Adrenal gland (tissue), 9 donors: ENCODE measurements at regions not wholly inside any gene's neighbourhood (a gene's known extent, or its start where the extent isn't known, plus 50 kb on each side); places are given as distances from the start of the nearest gene placed in this dataset.
A peak's percentile ranks its signal among the peaks of the same experiment; 100 is the strongest.

ENCODE experiments used
- DNase-seq, 7 donors: peaks; one replicate each; pipeline ENCODE4 v3.0.0-alpha.2; 2019 to 2020
- H3K27ac ChIP-seq, 5 donors: fragments of 200-600 bp; sonication (generic) in 4 of 5; 1 replicate in 3 of 5; 2 replicates in 2 of 5; pipeline versions ENCODE4 v1.5.1 to v1.8.0; 2016 to 2020; ENCODE audit warnings: mild to moderate bottlenecking in 1 of 5
- H3K27me3 ChIP-seq: fragments of 200-600 bp; 2 replicates; pipeline ENCODE4 v1.8.0; 2021
- H3K36me3 ChIP-seq, 2 donors: fragments of 200-600 bp; replicated peaks in 1 of 2; 1 replicate in 1 of 2; 2 replicates in 1 of 2; pipeline versions ENCODE4 v1.5.1 to v1.8.0; 2018 to 2022
- H3K4me1 ChIP-seq, 2 donors: fragments of 200-600 bp; replicated peaks in 1 of 2; 1 replicate in 1 of 2; 2 replicates in 1 of 2; pipeline versions ENCODE4 v1.5.1 to v1.8.0; 2018 to 2021
- H3K4me3 ChIP-seq, 4 donors: fragments of 200-600 bp; sonication (generic) in 3 of 4; one replicate each; pipeline ENCODE4 v1.5.1; 2016 to 2018
- H3K9me3 ChIP-seq, 3 donors: fragments of 200-600 bp; sonication (generic) in 1 of 3; replicated peaks in 1 of 3; 1 replicate in 2 of 3; 2 replicates in 1 of 3; pipeline versions ENCODE4 v1.5.1 to v1.8.0; 2016 to 2021
- POLR2A ChIP-seq, 2 donors: fragments of 450-650 bp; IDR thresholded peaks; one replicate each; pipeline ENCODE4 v1.6.1; 2017; ENCODE audit warnings: antibody characterized with exemption in 2 of 2, mild to moderate bottlenecking in 2 of 2, moderate library complexity in 1 of 2
- whole genome bisulfite sequencing, 4 donors: extraction: QIAGEN DNeasy Blood & Tissue Kit in 2 of 4; methylation state at CpG; one replicate each; pipeline versions ENCODE4 v1.1.5 to v1.1.7; 2013 to 2017; 5-methylcytosine and 5-hydroxymethylcytosine counted together
- intact Hi-C, 2 donors: fragments of 100-400 bp; cut with DNase I; formaldehyde crosslinking; loops; one replicate each; pipeline versions ENCODE4 v1.14.1 to v1.15.0; 2022 to 2023
- TF ChIP-seq, protein P1 (sequence below), 6 experiments: fragments of 450-650 bp in 4 of 6; fragments of 200-600 bp in 2 of 6; sonication (generic) in 1 of 6; IDR thresholded peaks; 1 replicate in 5 of 6; 2 replicates in 1 of 6; pipeline versions ENCODE4 v1.5.1 to v1.8.0; 2016 to 2021; ENCODE audit warnings: antibody characterized with exemption in 6 of 6, mild to moderate bottlenecking in 2 of 6, moderate library complexity in 1 of 6
- donor health status: healthy with polysubstance abuse.
- donor health status: Bipolar disorder and iron deficiency.
- donor health status: DM: yes; HTN: yes; CAD: no.
- donor health status: DM: no; HTN: no; CAD: no.
- donor health status: DM: no; HTN: no; CAD: no.

DNA sequence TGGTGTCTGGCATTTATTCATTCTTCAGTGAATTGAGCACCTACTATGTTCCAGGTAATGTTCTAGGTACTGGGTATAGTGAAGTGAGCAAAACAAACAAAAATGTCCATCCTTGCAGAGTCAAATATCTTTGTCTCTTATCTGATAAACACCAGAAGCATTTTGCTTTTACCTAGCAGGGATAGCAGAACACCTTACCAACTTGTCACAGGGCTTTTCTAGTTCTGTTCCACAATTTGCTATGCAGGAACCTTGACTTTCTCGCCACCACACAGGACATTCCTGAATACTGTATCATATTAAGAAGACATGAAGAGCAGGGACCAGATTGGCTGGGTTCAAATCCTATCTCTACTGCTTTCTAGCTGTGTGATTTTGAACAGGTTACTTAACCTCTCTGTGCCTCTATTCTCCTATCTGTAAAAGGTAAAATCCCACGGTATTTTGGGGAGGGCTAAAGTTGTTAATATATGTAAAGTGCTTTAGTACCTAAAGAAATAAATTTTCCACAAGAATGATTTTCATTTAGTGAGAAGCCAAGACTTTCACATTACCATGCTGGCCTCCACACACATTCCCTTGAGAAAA is 214.5 kb upstream of the S100G start:
- 73 to 93% (median 85%) methylated on average over 2 of the region's 2 CpGs for WGBS, 4 donors
- Histone ChIP-seq H3K27me3 (no peaks in the 10 kb centered on the region), H3K4me1 (no peaks in the 10 kb centered on the region)

DNA sequence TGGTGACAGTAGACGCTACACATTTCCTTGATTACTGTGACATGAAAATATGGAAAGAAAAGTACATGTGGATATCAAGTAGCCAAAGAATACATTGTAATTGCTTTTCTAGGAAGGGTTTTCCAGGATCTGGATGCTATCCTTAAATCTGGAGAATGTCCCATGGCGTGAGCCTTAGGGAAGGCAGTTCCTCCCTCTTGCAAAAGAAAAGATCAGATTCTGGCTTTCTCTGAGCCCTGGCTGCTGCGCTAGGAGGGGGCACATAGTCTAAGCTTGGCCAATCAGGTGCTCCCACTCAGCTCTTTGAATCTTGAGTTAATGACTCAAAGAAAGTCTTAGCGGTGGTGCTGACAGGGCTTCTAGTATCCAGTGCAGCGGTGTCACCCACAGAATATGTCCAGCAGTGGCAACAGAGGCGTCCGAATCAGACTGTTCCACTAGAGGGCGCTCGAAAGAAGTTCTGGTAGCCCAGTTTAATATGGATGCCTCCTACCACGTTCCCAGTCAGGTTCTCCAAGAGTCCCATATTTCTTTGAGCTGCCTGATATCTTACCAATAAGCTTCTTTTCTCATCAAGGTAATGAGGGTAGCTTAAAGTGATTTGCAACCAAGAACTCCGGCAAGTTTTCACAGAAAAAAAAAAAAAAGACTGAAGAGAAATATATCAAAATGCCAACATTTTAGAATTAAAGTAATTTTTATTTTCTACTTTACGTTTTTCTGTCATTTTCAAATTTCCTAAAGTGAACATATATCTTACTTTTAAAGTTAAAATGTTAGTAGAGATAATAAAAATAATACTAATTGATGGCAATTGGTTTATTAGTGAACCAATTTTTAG is 213.4 kb upstream of the S100G start:
- Histone ChIP-seq H3K27ac (no peak overlapping the region), H3K9me3 (no peaks in the 10 kb centered on the region), H3K27me3 (no peaks in the 10 kb centered on the region), H3K4me3 (no peak overlapping the region), H3K4me1 (no peaks in the 10 kb centered on the region), H3K36me3 (no peaks in the 10 kb centered on the region)
- DNase-seq: peak; percentile 65 to 90 (median 82)
- TF ChIP-seq POLR2A (IDR thresholded peaks at IDR 0.05): no peak
- TF ChIP-seq, protein P1, sequence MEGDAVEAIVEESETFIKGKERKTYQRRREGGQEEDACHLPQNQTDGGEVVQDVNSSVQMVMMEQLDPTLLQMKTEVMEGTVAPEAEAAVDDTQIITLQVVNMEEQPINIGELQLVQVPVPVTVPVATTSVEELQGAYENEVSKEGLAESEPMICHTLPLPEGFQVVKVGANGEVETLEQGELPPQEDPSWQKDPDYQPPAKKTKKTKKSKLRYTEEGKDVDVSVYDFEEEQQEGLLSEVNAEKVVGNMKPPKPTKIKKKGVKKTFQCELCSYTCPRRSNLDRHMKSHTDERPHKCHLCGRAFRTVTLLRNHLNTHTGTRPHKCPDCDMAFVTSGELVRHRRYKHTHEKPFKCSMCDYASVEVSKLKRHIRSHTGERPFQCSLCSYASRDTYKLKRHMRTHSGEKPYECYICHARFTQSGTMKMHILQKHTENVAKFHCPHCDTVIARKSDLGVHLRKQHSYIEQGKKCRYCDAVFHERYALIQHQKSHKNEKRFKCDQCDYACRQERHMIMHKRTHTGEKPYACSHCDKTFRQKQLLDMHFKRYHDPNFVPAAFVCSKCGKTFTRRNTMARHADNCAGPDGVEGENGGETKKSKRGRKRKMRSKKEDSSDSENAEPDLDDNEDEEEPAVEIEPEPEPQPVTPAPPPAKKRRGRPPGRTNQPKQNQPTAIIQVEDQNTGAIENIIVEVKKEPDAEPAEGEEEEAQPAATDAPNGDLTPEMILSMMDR (IDR thresholded peaks at IDR 0.05): peak; percentile 34 to 73 (median 46)
- 23 to 58% (median 25%) methylated on average over 5 to 12 of the region's 12 CpGs for WGBS, 4 donors
- intact Hi-C loops: loop anchor here in 1 of 2 donors (10.0 kb wide), 1 partner anchor 228 kb away; no protein-coding TSS in a partner anchor

More for the DNA sequence above, 214.5 kb upstream of the S100G start:
- Histone ChIP-seq H3K36me3 (no peaks in the 10 kb centered on the region), H3K4me3 (no peak overlapping the region), H3K27ac (no peak overlapping the region), H3K9me3 (no peaks in the 10 kb centered on the region)
- no peak for TF ChIP-seq POLR2A (IDR thresholded peaks at IDR 0.05)
- no peak for DNase-seq
- intact Hi-C loops: loop anchor here in 1 of 2 donors (10.0 kb wide), 1 partner anchor 229 kb away; no protein-coding TSS in a partner anchor

DNA sequence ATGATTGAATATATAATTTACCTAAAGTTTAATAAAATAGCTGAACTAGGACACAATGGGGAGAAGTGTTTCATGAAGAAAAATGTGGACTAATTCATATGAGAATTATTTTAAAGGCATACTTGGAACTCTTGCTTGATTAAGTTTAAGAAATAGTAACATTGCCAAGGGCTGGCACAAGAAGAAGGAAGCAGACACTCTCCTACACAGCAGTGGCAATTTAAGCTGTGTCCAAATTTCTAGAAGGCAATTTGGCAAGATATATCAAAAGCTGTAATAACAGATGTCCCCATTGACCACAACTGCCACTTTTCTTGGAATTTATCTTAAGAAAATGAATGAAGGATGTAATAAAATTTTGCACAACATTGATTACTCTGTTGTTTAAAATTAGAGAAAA is 209.5 kb upstream of the S100G start:
- no peaks in the 10 kb centered on the region for H3K4me1 ChIP-seq
- no peaks in the 10 kb centered on the region for H3K36me3 ChIP-seq
- H3K4me3 ChIP-seq: no peak overlapping the region
- no peak overlapping the region for H3K27ac ChIP-seq
- no peak for DNase-seq
- TF ChIP-seq, protein P1 (IDR thresholded peaks at IDR 0.05): no peak
- TF ChIP-seq POLR2A (IDR thresholded peaks at IDR 0.05): no peak
- H3K27me3 ChIP-seq: no peaks in the 10 kb centered on the region
- no peaks in the 10 kb centered on the region for H3K9me3 ChIP-seq
- intact Hi-C loops: loop anchor here in 1 of 2 donors (10.0 kb wide), 2 partner anchors 234 to 316 kb away; partner anchors contain the start of gene GRPR

DNA sequence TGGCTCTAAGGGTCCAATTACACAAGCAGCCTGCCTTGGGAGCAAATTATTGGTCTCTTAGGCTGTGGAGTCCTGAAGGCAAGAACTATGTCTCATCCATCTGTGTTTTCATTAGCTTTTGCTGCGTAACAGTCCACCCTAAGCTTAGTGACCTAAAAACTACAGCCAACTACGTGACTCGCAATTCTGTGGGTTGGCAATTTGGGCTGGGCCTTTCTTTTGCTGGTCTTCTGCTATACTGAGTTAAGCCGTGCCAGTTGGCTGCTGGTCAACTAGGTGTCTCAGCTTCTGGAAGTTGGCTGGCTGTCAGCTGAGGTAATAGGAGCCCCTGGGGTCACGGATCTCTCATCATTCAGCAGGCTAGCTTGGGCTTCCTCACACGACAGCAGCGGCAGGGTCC is 205.6 kb upstream of the S100G start:
- 61 to 83% (median 69%) methylated on average over 1 to 7 of the region's 7 CpGs for WGBS, 4 donors
- peaks cover 5% of the 10 kb centered on the region for H3K27me3 ChIP-seq

More for the DNA sequence above, 205.6 kb upstream of the S100G start:
- intact Hi-C loops: loop anchor here in 1 of 2 donors (10.0 kb wide), 2 partner anchors 230 to 320 kb away; partner anchors contain the start of gene GRPR
- Histone ChIP-seq H3K4me1 (no peaks in the 10 kb centered on the region), H3K9me3 (no peaks in the 10 kb centered on the region), H3K27ac (no peak overlapping the region), H3K36me3 (no peaks in the 10 kb centered on the region), H3K4me3 (no peak overlapping the region)
- no peak for DNase-seq
- TF ChIP-seq POLR2A (IDR thresholded peaks at IDR 0.05): no peak
- TF ChIP-seq, protein P1 (IDR thresholded peaks at IDR 0.05): no peak
